ENCODE measurements at regions not wholly inside any gene's neighbourhood (a gene's known extent, or its start where the extent isn't known, plus 50 kb on each side); places are given as distances from the start of the nearest gene placed in this dataset.

DNA sequence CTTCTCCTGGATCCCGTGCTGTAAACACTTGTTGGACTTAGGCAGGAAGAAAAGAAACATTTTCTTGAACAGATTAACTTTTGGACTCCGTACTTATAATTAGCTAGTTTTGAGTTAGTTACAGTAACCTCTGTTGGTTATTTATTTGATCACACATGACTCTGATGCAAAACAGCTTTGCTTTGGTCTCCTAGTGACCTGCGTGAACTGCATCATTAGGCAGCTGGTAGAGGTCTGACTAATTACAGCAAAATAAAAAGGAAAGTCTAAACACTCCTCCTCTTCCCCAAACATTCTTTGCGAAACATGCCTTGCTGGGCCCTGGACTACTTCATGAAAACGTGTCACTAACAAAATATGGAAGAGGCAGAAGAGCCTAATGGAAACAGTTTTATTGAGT, 61.1 kb upstream of the ZFP64 start:
- TF ChIP-seq, protein P1, sequence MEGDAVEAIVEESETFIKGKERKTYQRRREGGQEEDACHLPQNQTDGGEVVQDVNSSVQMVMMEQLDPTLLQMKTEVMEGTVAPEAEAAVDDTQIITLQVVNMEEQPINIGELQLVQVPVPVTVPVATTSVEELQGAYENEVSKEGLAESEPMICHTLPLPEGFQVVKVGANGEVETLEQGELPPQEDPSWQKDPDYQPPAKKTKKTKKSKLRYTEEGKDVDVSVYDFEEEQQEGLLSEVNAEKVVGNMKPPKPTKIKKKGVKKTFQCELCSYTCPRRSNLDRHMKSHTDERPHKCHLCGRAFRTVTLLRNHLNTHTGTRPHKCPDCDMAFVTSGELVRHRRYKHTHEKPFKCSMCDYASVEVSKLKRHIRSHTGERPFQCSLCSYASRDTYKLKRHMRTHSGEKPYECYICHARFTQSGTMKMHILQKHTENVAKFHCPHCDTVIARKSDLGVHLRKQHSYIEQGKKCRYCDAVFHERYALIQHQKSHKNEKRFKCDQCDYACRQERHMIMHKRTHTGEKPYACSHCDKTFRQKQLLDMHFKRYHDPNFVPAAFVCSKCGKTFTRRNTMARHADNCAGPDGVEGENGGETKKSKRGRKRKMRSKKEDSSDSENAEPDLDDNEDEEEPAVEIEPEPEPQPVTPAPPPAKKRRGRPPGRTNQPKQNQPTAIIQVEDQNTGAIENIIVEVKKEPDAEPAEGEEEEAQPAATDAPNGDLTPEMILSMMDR (conservative IDR thresholded peaks at IDR 0.05; ENCODE audit: low read depth, low read length) = no peak
- TF ChIP-seq EZH2 (IDR thresholded peaks at IDR 0.05; ENCODE audit: borderline replicate concordance, low read depth, low read length, poor library complexity, severe bottlenecking) = no peak
